DND-41 (cell line): ENCODE measurements at regions not wholly inside any gene's neighbourhood (a gene's known extent, or its start where the extent isn't known, plus 50 kb on each side); places are given as distances from the start of the nearest gene placed in this dataset.

Experiments
- ATAC-seq: fragments of 200-7000 bp; cut with Tn5 transposase; 3 replicates; pipeline ENCODE4 v1.9.1; 2021; ENCODE audit warnings: low read depth; ENCODE audit not compliant: insufficient read depth
- DNase-seq: peaks from one replicate; pipeline ENCODE4 v3.0.0-alpha.2; 2020
- H2AFZ ChIP-seq: 2 replicates; pipeline ENCODE4 v1.6.0; 2012; ENCODE audit warnings: low read depth, low read length
- H3K27ac ChIP-seq: 2 replicates; pipeline ENCODE4 v1.5.1; 2012; ENCODE audit warnings: low read length, inconsistent platforms
- H3K27me3 ChIP-seq: fragments of 200-600 bp; sonication (generic); 2 replicates; pipeline ENCODE4 v1.6.0; 2012; ENCODE audit warnings: low read length, mild to moderate bottlenecking, inconsistent platforms; ENCODE audit not compliant: insufficient read depth, poor library complexity
- H3K36me3 ChIP-seq: 2 replicates; pipeline ENCODE4 v1.5.1; 2012; ENCODE audit warnings: low read length, inconsistent platforms; ENCODE audit not compliant: insufficient read depth
- H3K4me1 ChIP-seq: 2 replicates; pipeline ENCODE4 v1.5.1; 2012; ENCODE audit warnings: mild to moderate bottlenecking, low read length; ENCODE audit not compliant: insufficient read depth
- H3K4me2 ChIP-seq: 2 replicates; pipeline ENCODE4 v1.6.0; 2012; ENCODE audit warnings: mild to moderate bottlenecking, moderate library complexity, low read length, inconsistent platforms; ENCODE audit not compliant: insufficient read depth
- H3K4me3 ChIP-seq, 2 experiments: fragments of 200-600 bp in 1 of 2; shearing (Covaris generic) in 1 of 2; 2 replicates each; pipeline ENCODE4 v1.5.1; 2012 to 2016; ENCODE audit warnings: inconsistent platforms in 2 of 2, low read length in 2 of 2, mild to moderate bottlenecking in 2 of 2, low read depth in 1 of 2, moderate library complexity in 1 of 2
- H3K79me2 ChIP-seq: 2 replicates; pipeline ENCODE4 v1.6.0; 2012; ENCODE audit warnings: low read length, inconsistent platforms; ENCODE audit not compliant: insufficient read depth
- H3K9ac ChIP-seq: 2 replicates; pipeline ENCODE4 v1.6.0; 2012; ENCODE audit warnings: low read depth, mild to moderate bottlenecking, inconsistent platforms, low read length, moderate library complexity
- H3K9me3 ChIP-seq: 2 replicates; pipeline ENCODE4 v1.5.1; 2012; ENCODE audit warnings: low read length, moderate library complexity, mild to moderate bottlenecking, inconsistent platforms; ENCODE audit not compliant: insufficient read depth, severe bottlenecking
- H4K20me1 ChIP-seq: 2 replicates; pipeline ENCODE4 v1.6.0; 2012; ENCODE audit warnings: low read length; ENCODE audit not compliant: insufficient read depth
- EZH2 ChIP-seq: IDR thresholded peaks from 3 replicates; pipeline ENCODE4 v1.6.1; 2012; ENCODE audit warnings: borderline replicate concordance, low read depth, mild to moderate bottlenecking, moderate library complexity, low read length, inconsistent platforms; ENCODE audit not compliant: severe bottlenecking
- TF ChIP-seq, protein P1 (sequence below): IDR thresholded peaks from 2 replicates; pipeline ENCODE4 v1.5.1; 2012; ENCODE audit warnings: borderline replicate concordance, low read length, moderate library complexity, mild to moderate bottlenecking; ENCODE audit not compliant: poor library complexity, severe bottlenecking; ENCODE audit errors: extremely low read depth

DNA sequence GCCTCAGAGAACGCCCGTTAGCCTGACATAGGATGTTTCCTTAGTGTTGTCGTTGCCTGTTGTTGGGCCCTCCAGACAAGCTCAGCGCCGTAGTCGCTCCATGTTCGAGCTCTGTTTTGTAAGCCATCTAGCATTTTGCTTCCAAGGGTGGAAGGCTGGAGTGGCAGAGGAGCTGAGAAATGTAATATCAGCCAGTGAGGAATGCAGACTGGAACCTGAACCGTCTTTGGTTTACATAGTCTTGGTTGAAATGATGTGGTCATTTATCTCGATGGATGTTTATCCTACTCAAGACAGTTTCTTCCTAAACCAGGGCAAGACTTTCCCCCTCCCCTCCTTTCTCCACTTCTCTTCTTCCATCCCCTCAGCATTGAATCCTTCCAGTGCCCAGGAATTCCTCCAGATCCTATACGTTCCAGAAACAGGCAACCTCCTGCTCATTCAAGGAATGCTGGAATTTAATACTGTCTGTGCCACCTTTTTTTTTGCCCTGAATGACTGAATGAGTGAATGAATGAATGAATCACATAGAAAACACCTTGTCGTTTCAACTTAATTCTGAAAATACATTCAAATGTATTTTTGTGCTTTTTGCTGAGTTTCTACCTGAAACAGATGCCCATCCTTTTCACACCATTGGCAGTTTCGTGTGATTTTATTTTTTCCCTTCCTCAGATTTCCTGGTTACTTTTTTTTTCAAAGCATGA is 109.5 kb upstream of the MBNL2 start:
- peaks cover 3% of the 10 kb centered on the region for H3K27me3 ChIP-seq
- no peak overlapping the region for H3K4me3 ChIP-seq
- TF ChIP-seq, protein P1, sequence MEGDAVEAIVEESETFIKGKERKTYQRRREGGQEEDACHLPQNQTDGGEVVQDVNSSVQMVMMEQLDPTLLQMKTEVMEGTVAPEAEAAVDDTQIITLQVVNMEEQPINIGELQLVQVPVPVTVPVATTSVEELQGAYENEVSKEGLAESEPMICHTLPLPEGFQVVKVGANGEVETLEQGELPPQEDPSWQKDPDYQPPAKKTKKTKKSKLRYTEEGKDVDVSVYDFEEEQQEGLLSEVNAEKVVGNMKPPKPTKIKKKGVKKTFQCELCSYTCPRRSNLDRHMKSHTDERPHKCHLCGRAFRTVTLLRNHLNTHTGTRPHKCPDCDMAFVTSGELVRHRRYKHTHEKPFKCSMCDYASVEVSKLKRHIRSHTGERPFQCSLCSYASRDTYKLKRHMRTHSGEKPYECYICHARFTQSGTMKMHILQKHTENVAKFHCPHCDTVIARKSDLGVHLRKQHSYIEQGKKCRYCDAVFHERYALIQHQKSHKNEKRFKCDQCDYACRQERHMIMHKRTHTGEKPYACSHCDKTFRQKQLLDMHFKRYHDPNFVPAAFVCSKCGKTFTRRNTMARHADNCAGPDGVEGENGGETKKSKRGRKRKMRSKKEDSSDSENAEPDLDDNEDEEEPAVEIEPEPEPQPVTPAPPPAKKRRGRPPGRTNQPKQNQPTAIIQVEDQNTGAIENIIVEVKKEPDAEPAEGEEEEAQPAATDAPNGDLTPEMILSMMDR: no peak
- DNase-seq (no peak), ATAC-seq (no peak)
- H4K20me1 ChIP-seq: no peaks in the 10 kb centered on the region
- H3K4me2 ChIP-seq: no peak overlapping the region
- no peaks in the 10 kb centered on the region for H3K36me3 ChIP-seq
- H3K9ac ChIP-seq: no peak overlapping the region
- H2AFZ ChIP-seq: no peak overlapping the region
- H3K27ac ChIP-seq: no peak overlapping the region
- H3K79me2 ChIP-seq: no peaks in the 10 kb centered on the region
- no peaks in the 10 kb centered on the region for H3K9me3 ChIP-seq
- H3K4me1 ChIP-seq: peaks cover 7% of the 10 kb centered on the region

DNA sequence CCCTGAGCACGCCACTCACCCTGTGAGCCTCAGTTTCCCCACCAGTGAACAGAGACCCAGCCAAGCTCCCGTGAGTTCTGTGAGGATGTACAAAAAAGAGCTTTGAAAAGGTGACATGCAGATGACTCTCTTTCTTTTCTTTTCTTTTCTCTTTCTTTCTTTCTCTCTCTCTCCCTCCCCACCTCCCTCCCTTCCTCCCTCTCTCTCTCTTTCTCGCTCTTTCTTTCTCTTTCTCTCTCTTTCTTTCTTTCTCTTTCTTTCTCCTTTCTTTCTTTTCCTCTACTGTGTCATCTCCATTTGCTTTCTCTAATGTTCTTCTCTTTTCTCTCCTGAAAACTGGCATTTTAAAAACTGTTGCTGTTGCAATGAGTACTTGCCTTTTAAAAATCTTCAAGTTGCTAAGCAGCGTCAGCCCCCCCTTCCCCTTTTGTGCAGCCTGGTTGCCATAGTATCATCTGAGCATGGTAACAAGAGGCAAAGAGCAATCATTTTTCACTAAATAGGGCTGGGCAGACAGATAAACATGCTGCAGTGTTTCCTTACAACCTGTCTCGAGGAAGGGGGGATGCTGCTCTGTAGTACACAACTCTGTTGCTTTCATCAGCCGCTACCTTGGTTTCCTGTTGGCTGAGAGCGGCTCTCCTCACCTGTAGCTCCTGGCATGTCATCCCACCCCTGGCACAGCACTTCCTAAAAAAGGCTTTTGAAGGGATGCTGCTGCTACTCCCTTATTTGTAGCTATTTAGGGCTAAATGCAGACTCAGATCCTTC is 108.7 kb upstream of the MBNL2 start:
- no peak for ATAC-seq
- Histone ChIP-seq H3K36me3 (no peaks in the 10 kb centered on the region), H3K4me2 (no peak overlapping the region), H3K27me3 (peaks cover 3% of the 10 kb centered on the region), H3K4me1 (peaks cover 7% of the 10 kb centered on the region), H3K9me3 (no peaks in the 10 kb centered on the region), H3K27ac (no peak overlapping the region), H4K20me1 (no peaks in the 10 kb centered on the region), H2AFZ (no peak overlapping the region), H3K4me3 (no peak overlapping the region), H3K79me2 (no peaks in the 10 kb centered on the region), H3K9ac (no peak overlapping the region)
- no peak for DNase-seq
- TF ChIP-seq EZH2: no peak
- TF ChIP-seq, protein P1: no peak

DNA sequence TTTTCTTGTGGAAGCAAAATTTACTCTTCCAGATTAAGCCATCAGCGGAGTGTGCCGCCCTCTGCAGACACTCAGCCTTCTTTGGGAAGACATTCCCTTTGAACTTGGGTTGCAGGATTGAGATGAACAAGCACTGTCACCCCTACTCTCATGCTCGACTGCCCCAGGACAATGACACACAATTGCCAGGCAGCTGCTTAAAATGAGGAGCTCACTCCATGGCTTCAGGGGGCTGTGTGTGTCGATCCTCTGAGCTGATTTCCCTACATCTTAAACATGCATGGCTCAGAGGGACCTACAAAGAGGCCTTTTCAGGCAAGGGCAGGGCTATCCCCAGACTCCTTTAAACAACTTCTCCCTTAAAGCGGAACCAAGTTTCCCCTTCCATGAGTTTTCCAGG is 107.5 kb upstream of the MBNL2 start:
- no peak overlapping the region for H3K9ac ChIP-seq
- H3K4me3 ChIP-seq: no peak overlapping the region
- H3K79me2 ChIP-seq: no peaks in the 10 kb centered on the region
- ATAC-seq (no peak), DNase-seq (no peak)
- H3K4me2 ChIP-seq: no peak overlapping the region
- no peak overlapping the region for H3K27ac ChIP-seq
- H3K4me1 ChIP-seq: peaks cover 5% of the 10 kb centered on the region
- H3K9me3 ChIP-seq: no peaks in the 10 kb centered on the region
- H2AFZ ChIP-seq: no peak overlapping the region
- peaks cover 6% of the 10 kb centered on the region for H3K27me3 ChIP-seq
- H4K20me1 ChIP-seq: no peaks in the 10 kb centered on the region
- TF ChIP-seq EZH2: no peak
- TF ChIP-seq, protein P1: no peak
- no peaks in the 10 kb centered on the region for H3K36me3 ChIP-seq
